GM21390 (cell line): ENCODE measurements at regions not wholly inside any gene's neighbourhood (a gene's known extent, or its start where the extent isn't known, plus 50 kb on each side); places are given as distances from the start of the nearest gene placed in this dataset.

ENCODE experiments used
- ATAC-seq: cut with Tn5 transposase; IDR thresholded peaks from one replicate; pipeline ENCODE4 v1.9.1; 2021; ENCODE audit not compliant: unreplicated experiment

- no peak for ATAC-seq
Measured at GRCh38 chr15:91520850-91521249, 332.7 kb upstream of the SLCO3A1 start.

GRCh38 chr15:91521548-91521947 lies 332.0 kb upstream of the SLCO3A1 start:
- no peak for ATAC-seq

GRCh38 chr15:91521996-91522395 lies 331.5 kb upstream of the SLCO3A1 start:
- ATAC-seq, result no peak

GRCh38 chr15:91522605-91523332 lies 330.7 kb upstream of the SLCO3A1 start:
- no peak for ATAC-seq

GRCh38 chr15:91523596-91523995 lies 329.9 kb upstream of the SLCO3A1 start:
- ATAC-seq, result no peak

GRCh38 chr15:91524534-91524933 lies 329.0 kb upstream of the SLCO3A1 start:
- no peak for ATAC-seq

GRCh38 chr15:91525751-91526150 lies 327.8 kb upstream of the SLCO3A1 start:
- ATAC-seq, result no peak

GRCh38 chr15:91526424-91526823 lies 327.1 kb upstream of the SLCO3A1 start:
- ATAC-seq, result no peak

GRCh38 chr15:91528801-91529200 lies 324.7 kb upstream of the SLCO3A1 start:
- ATAC-seq, result no peak

GRCh38 chr15:91529534-91529933 lies 324.0 kb upstream of the SLCO3A1 start:
- no peak for ATAC-seq

GRCh38 chr15:91530279-91530678 lies 323.2 kb upstream of the SLCO3A1 start:
- no peak for ATAC-seq

GRCh38 chr15:91530956-91531582 lies 322.4 kb upstream of the SLCO3A1 start:
- no peak for ATAC-seq

GRCh38 chr15:91534235-91534634 lies 319.3 kb upstream of the SLCO3A1 start:
- no peak for ATAC-seq

GRCh38 chr15:91534976-91535375 lies 318.5 kb upstream of the SLCO3A1 start:
- ATAC-seq, result no peak

- no peak for ATAC-seq
Measured at GRCh38 chr15:91535856-91536500, 317.5 kb upstream of the SLCO3A1 start.

- no peak for ATAC-seq
Measured at GRCh38 chr15:91537856-91538255, 315.7 kb upstream of the SLCO3A1 start.

- no peak for ATAC-seq
Measured at GRCh38 chr15:91538782-91539181, 314.7 kb upstream of the SLCO3A1 start.

- no peak for ATAC-seq
Measured at GRCh38 chr15:91541286-91541685, 312.2 kb upstream of the SLCO3A1 start.

GRCh38 chr15:91542226-91542625 lies 311.3 kb upstream of the SLCO3A1 start:
- no peak for ATAC-seq

- ATAC-seq, result no peak
Measured at GRCh38 chr15:91547356-91547755, 306.2 kb upstream of the SLCO3A1 start.

- ATAC-seq, result no peak
Measured at GRCh38 chr15:91548549-91548948, 305.0 kb upstream of the SLCO3A1 start.

- no peak for ATAC-seq
Measured at GRCh38 chr15:91549581-91549980, 303.9 kb upstream of the SLCO3A1 start.
